Parathyroid adenoma (tissue), 2 donors: ENCODE measurements at regions not wholly inside any gene's neighbourhood (a gene's known extent, or its start where the extent isn't known, plus 50 kb on each side); places are given as distances from the start of the nearest gene placed in this dataset.

Experiments
- H2AFZ ChIP-seq: fragments of 300-600 bp; sonication (generic); one replicate; pipeline ENCODE4 v1.7.0; 2017; ENCODE audit warnings: antibody characterized with exemption, mild to moderate bottlenecking
- H3K27ac ChIP-seq: fragments of 300-600 bp; sonication (generic); one replicate; pipeline ENCODE4 v1.7.0; 2017
- H3K27me3 ChIP-seq: fragments of 300-600 bp; sonication (generic); one replicate; pipeline ENCODE4 v1.7.0; 2017; ENCODE audit warnings: low read length; ENCODE audit not compliant: control insufficient read depth, insufficient read depth
- H3K36me3 ChIP-seq: fragments of 300-600 bp; sonication (generic); one replicate; pipeline ENCODE4 v1.7.0; 2017; ENCODE audit warnings: low read length; ENCODE audit not compliant: control insufficient read depth, insufficient read depth
- H3K4me1 ChIP-seq: fragments of 300-600 bp; sonication (generic); one replicate; pipeline ENCODE4 v1.7.0; 2017; ENCODE audit warnings: control low read depth
- H3K4me2 ChIP-seq: fragments of 300-600 bp; sonication (generic); one replicate; pipeline ENCODE4 v1.7.0; 2017; ENCODE audit warnings: low read length
- H3K4me3 ChIP-seq: fragments of 300-600 bp; sonication (generic); one replicate; pipeline ENCODE4 v1.7.0; 2017; ENCODE audit warnings: low read depth, low read length
- H3K79me2 ChIP-seq: fragments of 300-600 bp; sonication (generic); one replicate; pipeline ENCODE4 v1.7.0; 2017; ENCODE audit warnings: control low read depth
- H3K9ac ChIP-seq: fragments of 300-600 bp; sonication (generic); one replicate; pipeline ENCODE4 v1.7.0; 2017; ENCODE audit warnings: mild to moderate bottlenecking
- H3K9me3 ChIP-seq: fragments of 300-600 bp; sonication (generic); one replicate; pipeline ENCODE4 v1.7.0; 2017; ENCODE audit warnings: low read length; ENCODE audit not compliant: control insufficient read depth
- CTCF ChIP-seq: fragments of 300-600 bp; sonication (generic); IDR thresholded peaks from one replicate; pipeline ENCODE4 v1.7.0; 2017; ENCODE audit warnings: antibody characterized with exemption, mild to moderate bottlenecking
- donor health status: primary hyperparathyroidism.

- H2AFZ ChIP-seq: no peak overlapping the region
- no peaks in the 10 kb centered on the region for H3K36me3 ChIP-seq
- H3K4me2 ChIP-seq: no peak overlapping the region
- peaks cover 3% of the 10 kb centered on the region for H3K4me1 ChIP-seq
- no peak overlapping the region for H3K4me3 ChIP-seq
- H3K79me2 ChIP-seq: no peaks in the 10 kb centered on the region
- H3K27me3 ChIP-seq: no peaks in the 10 kb centered on the region
- H3K9ac ChIP-seq: no peak overlapping the region
- no peak for TF ChIP-seq CTCF
- no peak overlapping the region for H3K27ac ChIP-seq
- no peaks in the 10 kb centered on the region for H3K9me3 ChIP-seq
These were observed 93.0 kb upstream of the MAP3K1 start for GRCh38 chr5:56722317-56722716.

- Histone ChIP-seq H3K27me3 (no peaks in the 10 kb centered on the region), H3K4me1 (peaks cover 11% of the 10 kb centered on the region), H3K4me3 (peak overlapping the region; percentile 29), H3K9me3 (no peaks in the 10 kb centered on the region), H3K79me2 (no peaks in the 10 kb centered on the region), H3K9ac (no peak overlapping the region), H3K4me2 (peak overlapping the region; percentile 74), H3K27ac (peak overlapping the region; percentile 3), H2AFZ (peak overlapping the region; percentile 81), H3K36me3 (no peaks in the 10 kb centered on the region)
- TF ChIP-seq CTCF: no peak
These were observed 97.9 kb upstream of the MAP3K1 start for GRCh38 chr5:56717253-56717987.

DNA sequence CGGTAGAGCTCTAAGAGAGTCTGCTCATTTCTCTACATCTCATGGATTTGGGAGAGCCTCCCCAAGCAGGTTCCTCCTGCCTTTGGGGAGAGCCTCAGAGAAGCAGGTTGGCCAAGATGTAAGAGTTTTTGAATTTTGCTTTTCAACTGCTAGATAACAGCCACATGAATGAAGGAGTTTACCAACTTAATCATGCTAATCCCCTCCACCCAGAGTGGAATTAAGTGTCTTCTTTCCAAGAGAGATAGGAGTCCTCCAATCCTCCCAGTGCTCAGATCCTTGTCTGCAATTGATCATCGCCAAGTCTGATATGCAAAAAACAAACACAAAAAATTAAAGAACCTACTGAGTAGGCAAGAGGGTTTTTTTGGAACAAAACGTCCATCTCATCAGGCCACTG is 99.4 kb upstream of the MAP3K1 start:
- no peak overlapping the region for H3K9ac ChIP-seq
- H2AFZ ChIP-seq: no peak overlapping the region
- no peak overlapping the region for H3K4me2 ChIP-seq
- H3K4me1 ChIP-seq: peaks cover 11% of the 10 kb centered on the region
- H3K9me3 ChIP-seq: no peaks in the 10 kb centered on the region
- no peaks in the 10 kb centered on the region for H3K27me3 ChIP-seq
- no peak overlapping the region for H3K27ac ChIP-seq
- no peak overlapping the region for H3K4me3 ChIP-seq
- no peak for TF ChIP-seq CTCF
- H3K36me3 ChIP-seq: no peaks in the 10 kb centered on the region
- no peaks in the 10 kb centered on the region for H3K79me2 ChIP-seq

GRCh38 chr5:56712895-56713591 is 102.3 kb upstream of the MAP3K1 start:
- no peak overlapping the region for H3K27ac ChIP-seq
- no peaks in the 10 kb centered on the region for H3K9me3 ChIP-seq
- no peak overlapping the region for H3K4me2 ChIP-seq
- no peaks in the 10 kb centered on the region for H3K27me3 ChIP-seq
- no peak overlapping the region for H3K9ac ChIP-seq
- TF ChIP-seq CTCF: no peak
- H3K4me1 ChIP-seq: peaks cover 11% of the 10 kb centered on the region
- H2AFZ ChIP-seq: no peak overlapping the region
- no peak overlapping the region for H3K4me3 ChIP-seq
- H3K79me2 ChIP-seq: no peaks in the 10 kb centered on the region
- H3K36me3 ChIP-seq: no peaks in the 10 kb centered on the region
